GM12878 (cell line): ENCODE measurements at regions not wholly inside any gene's neighbourhood (a gene's known extent, or its start where the extent isn't known, plus 50 kb on each side); places are given as distances from the start of the nearest gene placed in this dataset.

Experiments
- ATAC-seq: fragments of 200-7000 bp; cut with Tn5 transposase; 3 replicates; pipeline ENCODE4 v1.9.1; 2020; ENCODE audit warnings: mild to moderate bottlenecking, moderate library complexity
- BruUV-seq: library from RNA; stranded (reverse); fragments of 400-500 nt; replicated peaks from 2 replicates; lab custom pipeline; 2021; lab: Mats Ljungman, UMichigan
- CTCF ChIA-PET: fragments of 300-600 bp; sonication (Branson Sonifier 250); formaldehyde crosslinking; extraction: SDS; loops from one replicate; lab custom pipeline; 2021; ENCODE audit warnings: inconsistent platforms; lab: Yijun Ruan, JAX
- POLR2A ChIA-PET: fragments of 350-600 bp; formaldehyde crosslinking; extraction: SDS; loops from one replicate; lab custom pipeline; 2021; ENCODE audit warnings: inconsistent platforms; lab: Charles Lee
- RAD21 ChIA-PET: fragments of 300-600 bp; sonication (Branson Sonifier 250); formaldehyde crosslinking; loops from one replicate; lab custom pipeline; 2023; ENCODE audit warnings: antibody characterized with exemption; ENCODE audit not compliant: unreplicated experiment; lab: Charles Lee
- SMC1A ChIA-PET: fragments of 300-600 bp; sonication (Branson Sonifier 250); formaldehyde crosslinking; loops from one replicate; lab custom pipeline; 2023; ENCODE audit not compliant: unreplicated experiment, uncharacterized antibody; lab: Charles Lee
- DNase-seq: peaks from one replicate; pipeline ENCODE4 v3.0.0-alpha.2; 2011; ENCODE audit warnings: low read depth, low spot score
- FAIRE-seq: peaks from 3 replicates; lab custom pipeline; 2011; peaks lifted over from hg19 to GRCh38; lab: Jason Lieb, UNC
- H2AFZ ChIP-seq: 2 replicates; pipeline ENCODE4 v1.6.0; 2011; ENCODE audit warnings: low read depth, low read length, control low read depth; ENCODE audit not compliant: control insufficient read depth
- H3K27ac ChIP-seq: 2 replicates; pipeline ENCODE4 v1.5.1; 2011; ENCODE audit warnings: control low read depth; ENCODE audit not compliant: control insufficient read depth, insufficient read depth
- H3K27me3 ChIP-seq, 2 experiments: replicated peaks in 1 of 2; 2 replicates each; pipeline versions ENCODE4 v1.6.0 to v1.6.1; 2011; ENCODE audit warnings: low read length in 1 of 2; ENCODE audit not compliant: control insufficient read depth in 2 of 2, insufficient read depth in 2 of 2
- H3K36me3 ChIP-seq, 2 experiments: 2 replicates each; pipeline ENCODE4 v1.5.1; 2011; ENCODE audit warnings: low read length in 1 of 2; ENCODE audit not compliant: control insufficient read depth in 2 of 2, insufficient read depth in 2 of 2
- H3K4me1 ChIP-seq: 2 replicates; pipeline ENCODE4 v1.6.1; 2011; ENCODE audit warnings: mild to moderate bottlenecking, low read length, moderate library complexity, mixed read lengths; ENCODE audit not compliant: control insufficient read depth, insufficient read depth
- H3K4me2 ChIP-seq: 2 replicates; pipeline ENCODE4 v1.6.0; 2011; ENCODE audit warnings: control low read depth; ENCODE audit not compliant: control insufficient read depth, insufficient read depth
- H3K4me3 ChIP-seq: fragments of 200-600 bp; sonication (generic); 2 replicates; pipeline ENCODE4 v1.5.1; 2016
- H3K79me2 ChIP-seq: 2 replicates; pipeline ENCODE4 v1.6.0; 2011; ENCODE audit warnings: low read length; ENCODE audit not compliant: control insufficient read depth, insufficient read depth
- H3K9ac ChIP-seq: 2 replicates; pipeline ENCODE4 v1.8.0; 2011; ENCODE audit warnings: low read length, control low read depth, mixed read lengths; ENCODE audit not compliant: control insufficient read depth, insufficient read depth
- H3K9me3 ChIP-seq: replicated peaks from 3 replicates; pipeline ENCODE4 v1.5.1; 2011; ENCODE audit warnings: mild to moderate bottlenecking, low read length; ENCODE audit not compliant: control insufficient read depth, insufficient read depth
- H4K20me1 ChIP-seq: 2 replicates; pipeline ENCODE4 v1.6.0; 2011; ENCODE audit not compliant: control insufficient read depth, insufficient read depth
- BCL11A ChIP-seq: IDR thresholded peaks from 2 replicates; pipeline ENCODE4 v1.6.1; 2011; ENCODE audit warnings: low read depth, low read length
- E4F1 ChIP-seq: fragments of 450-650 bp; IDR thresholded peaks from 2 replicates; pipeline ENCODE4 v1.6.1; 2018; ENCODE audit warnings: borderline replicate concordance, mild to moderate bottlenecking; ENCODE audit not compliant: partially characterized antibody
- EED ChIP-seq: sonication (generic); IDR thresholded peaks from 2 replicates; pipeline ENCODE4 v1.6.1; 2016; ENCODE audit warnings: antibody characterized with exemption, low read depth
- HCFC1 ChIP-seq: fragments of 150-350 bp; IDR thresholded peaks from 2 replicates; pipeline ENCODE4 v1.6.1; 2014; ENCODE audit warnings: low read length
- HDAC6 ChIP-seq: fragments of 200-600 bp; sonication (generic); IDR thresholded peaks from one replicate; pipeline ENCODE4 v1.8.0; 2017; ENCODE audit warnings: antibody characterized with exemption; ENCODE audit not compliant: unreplicated experiment
- IRF4 ChIP-seq: IDR thresholded peaks from 2 replicates; pipeline ENCODE4 v1.6.1; 2011; ENCODE audit warnings: low read depth, low read length
- NFXL1 ChIP-seq: fragments of 450-650 bp; IDR thresholded peaks from 2 replicates; pipeline ENCODE4 v1.6.1; 2017; ENCODE audit warnings: antibody characterized with exemption, mild to moderate bottlenecking, borderline replicate concordance
- NR2F1 ChIP-seq: fragments of 450-650 bp; conservative IDR thresholded peaks from 2 replicates; pipeline ENCODE4 v1.6.1; 2017; ENCODE audit warnings: mild to moderate bottlenecking
- SIX5 ChIP-seq: IDR thresholded peaks from 2 replicates; pipeline ENCODE4 v1.6.1; 2011; ENCODE audit warnings: mild to moderate bottlenecking, low read depth, low read length, moderate library complexity; ENCODE audit not compliant: severe bottlenecking
- SP1 ChIP-seq: IDR thresholded peaks from one replicate; pipeline ENCODE4 v1.6.1; 2011; ENCODE audit warnings: low read depth, low read length
- USF1 ChIP-seq: IDR thresholded peaks from 2 replicates; pipeline ENCODE4 v1.6.1; 2011; ENCODE audit warnings: borderline replicate concordance, low read depth, mild to moderate bottlenecking, moderate library complexity, mixed read lengths, low read length; ENCODE audit not compliant: insufficient read depth; ENCODE audit errors: extremely low read length
- ZNF622 ChIP-seq: fragments of 450-650 bp; IDR thresholded peaks from 2 replicates; pipeline ENCODE4 v1.6.1; 2017; ENCODE audit warnings: mild to moderate bottlenecking, inconsistent platforms
- WGBS: methylation state at CpG from one replicate; pipeline ENCODE4 v1.1.6; 2016; ENCODE audit warnings: low lambda C conversion rate; ENCODE audit not compliant: insufficient replicate concordance, insufficient coverage; ENCODE audit errors: missing lambda C conversion rate; 5-methylcytosine and 5-hydroxymethylcytosine counted together
- in situ Hi-C: fragments of 300-500 bp; cut with MboI; formaldehyde crosslinking; loops from 9 replicates; pipeline ENCODE4 v1.14.3; 2018; ENCODE audit warnings: mixed read lengths
- intact Hi-C: fragments of 100-400 bp; cut with micrococcal nuclease; formaldehyde crosslinking; loops from one replicate; pipeline ENCODE4 v1.14.2; 2022; ENCODE audit not compliant: unreplicated experiment
- TF ChIP-seq, protein P1 (sequence below): IDR thresholded peaks from 2 replicates; pipeline ENCODE4 v1.6.1; 2011; ENCODE audit warnings: low read depth, mild to moderate bottlenecking, low read length, moderate library complexity, borderline replicate concordance; ENCODE audit errors: extremely low read depth

- Histone ChIP-seq H3K27ac (no peak overlapping the region), H2AFZ (no peak overlapping the region), H3K27me3 (no peaks in the 10 kb centered on the region), H3K9me3 (no peaks in the 10 kb centered on the region), H3K9ac (no peak overlapping the region)
- ATAC-seq (no peak), DNase-seq (no peak)
- in situ Hi-C loops, result no loop called here
- TF ChIP-seq USF1, result no peak
- TF ChIP-seq NR2F1, result no peak
- TF ChIP-seq HDAC6, result no peak
- TF ChIP-seq HCFC1, result no peak
- TF ChIP-seq, all 136 proteins: peak for 0
- Histone ChIP-seq H3K36me3 (no peaks in the 10 kb centered on the region), H4K20me1 (no peaks in the 10 kb centered on the region), H3K4me2 (no peak overlapping the region), H3K79me2 (no peaks in the 10 kb centered on the region), H3K4me3 (no peak overlapping the region), H3K4me1 (no peaks in the 10 kb centered on the region)
- ChIA-PET RAD21 (no interaction called here), CTCF (interaction anchor here (1.1 kb wide), 1 partner anchor 1353 kb away, joined by 3 read pairs; no protein-coding TSS in a partner anchor), SMC1A (interaction anchor here (1.0 kb wide), 1 partner anchor 354 kb away, joined by 3 read pairs; no protein-coding TSS in a partner anchor), POLR2A (no interaction called here)
- BruUV-seq, result no TSS peak
- 5% methylated on average over 10 of the region's 10 CpGs for WGBS
- intact Hi-C loops, result no loop called here
- no peak for FAIRE-seq
Measured at GRCh38 chr3:157958457-157958856, 147.8 kb downstream of the SHOX2 start.

DNA sequence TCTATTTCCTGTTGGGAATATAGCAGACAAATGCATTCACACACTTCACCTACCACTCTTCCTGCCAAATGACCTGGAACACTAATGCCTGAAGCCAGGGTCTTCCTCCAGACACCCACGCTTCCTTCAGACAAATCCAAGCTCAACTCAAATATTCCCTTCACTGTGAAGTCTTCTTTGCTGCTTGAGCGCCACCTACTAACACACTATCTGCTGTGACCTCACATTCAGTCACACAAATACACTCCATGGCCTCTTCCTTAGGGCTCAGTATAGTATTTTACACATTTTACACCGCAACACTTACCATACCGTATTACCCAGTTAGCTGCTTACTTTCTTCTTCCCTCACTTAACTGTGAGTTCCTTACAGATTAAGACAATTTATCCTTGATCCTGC, 149.4 kb downstream of the SHOX2 start:
- SMC1A ChIA-PET, result interaction anchor here (0.6 to 1.2 kb wide), 2 partner anchors 13 to 688 kb away, joined by 3 read pairs; partner anchors contain the start of gene GFM1
- FAIRE-seq (no peak), DNase-seq (no peak), ATAC-seq (no peak)
- intact Hi-C loops (no loop called here), in situ Hi-C loops (no loop called here)
- no TSS peak for BruUV-seq
- Histone ChIP-seq H3K27me3 (no peaks in the 10 kb centered on the region), H3K4me2 (no peak overlapping the region), H3K36me3 (no peaks in the 10 kb centered on the region), H3K27ac (no peak overlapping the region), H4K20me1 (no peaks in the 10 kb centered on the region), H3K4me3 (no peak overlapping the region), H3K79me2 (no peaks in the 10 kb centered on the region), H3K9me3 (no peaks in the 10 kb centered on the region), H2AFZ (no peak overlapping the region), H3K9ac (no peak overlapping the region), H3K4me1 (no peaks in the 10 kb centered on the region)
- RAD21 ChIA-PET, result interaction anchor here (1.0 kb wide), 2 partner anchors 357 to 478 kb away, joined by 3 to 4 read pairs; no protein-coding TSS in a partner anchor
- TF ChIP-seq NR2F1, result no peak
- no peak for TF ChIP-seq E4F1
- TF ChIP-seq NFXL1, result no peak
- TF ChIP-seq, protein P1, sequence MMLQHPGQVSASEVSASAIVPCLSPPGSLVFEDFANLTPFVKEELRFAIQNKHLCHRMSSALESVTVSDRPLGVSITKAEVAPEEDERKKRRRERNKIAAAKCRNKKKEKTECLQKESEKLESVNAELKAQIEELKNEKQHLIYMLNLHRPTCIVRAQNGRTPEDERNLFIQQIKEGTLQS, result no peak
- TF ChIP-seq SIX5, result no peak
- no peak for TF ChIP-seq SP1
- no peak for TF ChIP-seq BCL11A
- TF ChIP-seq ZNF622, result no peak
- no peak for TF ChIP-seq IRF4
- no peak for TF ChIP-seq EED
- POLR2A ChIA-PET, result no interaction called here
- WGBS, result 17% methylated on average over 4 of the region's 4 CpGs
- CTCF ChIA-PET, result no interaction called here
